Fibroblast of lung (primary cell): ENCODE measurements at regions not wholly inside any gene's neighbourhood (a gene's known extent, or its start where the extent isn't known, plus 50 kb on each side); places are given as distances from the start of the nearest gene placed in this dataset.
A peak's percentile ranks its signal among the peaks of the same experiment; 100 is the strongest.

Experiments used
- DNase-seq, 2 donors: peaks; one replicate each; pipeline versions ENCODE4 v3.0.0 to v3.0.0-alpha.2; 2010; ENCODE audit warnings: low read depth in 2 of 2
- H2AFZ ChIP-seq: 2 replicates; pipeline ENCODE4 v1.5.1; 2012; ENCODE audit warnings: low read length, control low read depth, inconsistent platforms
- H3K27ac ChIP-seq: 2 replicates; pipeline ENCODE4 v1.5.1; 2011; ENCODE audit warnings: low read length, control low read depth; ENCODE audit not compliant: insufficient read depth
- H3K27me3 ChIP-seq: 2 replicates; pipeline ENCODE4 v1.5.1; 2011; ENCODE audit warnings: mild to moderate bottlenecking, low read length; ENCODE audit not compliant: control insufficient read depth, insufficient read depth
- H3K36me3 ChIP-seq: 2 replicates; pipeline ENCODE4 v1.5.1; 2011; ENCODE audit warnings: low read length; ENCODE audit not compliant: control insufficient read depth, insufficient read depth
- H3K4me1 ChIP-seq: 2 replicates; pipeline ENCODE4 v1.5.1; 2011; ENCODE audit warnings: low read length; ENCODE audit not compliant: control insufficient read depth, insufficient read depth; ENCODE audit errors: extremely low read depth
- H3K4me2 ChIP-seq: 2 replicates; pipeline ENCODE4 v1.5.1; 2011; ENCODE audit warnings: low read length, control low read depth; ENCODE audit not compliant: insufficient read depth; ENCODE audit errors: extremely low read depth
- H3K4me3 ChIP-seq, 4 experiments: fragments of 200-600 bp in 1 of 4; sonication (generic) in 1 of 4; replicated peaks in 1 of 4; 2 replicates each; pipeline ENCODE4 v1.5.1; 2011 to 2016; ENCODE audit warnings: low read length in 4 of 4, low read depth in 3 of 4, mild to moderate bottlenecking in 3 of 4, control low read depth in 2 of 4, inconsistent platforms in 1 of 4, mixed read lengths in 1 of 4; ENCODE audit not compliant: insufficient read depth in 1 of 4; ENCODE audit errors: control extremely low read depth in 1 of 4
- H3K79me2 ChIP-seq: 2 replicates; pipeline ENCODE4 v1.5.1; 2012; ENCODE audit warnings: mild to moderate bottlenecking, low read length, inconsistent platforms; ENCODE audit not compliant: control insufficient read depth, insufficient read depth
- H3K9ac ChIP-seq: 2 replicates; pipeline ENCODE4 v1.5.1; 2011; ENCODE audit warnings: mild to moderate bottlenecking, low read length, control low read depth; ENCODE audit not compliant: insufficient read depth
- H3K9me3 ChIP-seq: 2 replicates; pipeline ENCODE4 v1.5.1; 2012; ENCODE audit warnings: low read depth, low read length; ENCODE audit not compliant: control insufficient read depth, insufficient read depth
- H4K20me1 ChIP-seq: 2 replicates; pipeline ENCODE4 v1.5.1; 2011; ENCODE audit warnings: low read length; ENCODE audit not compliant: control insufficient read depth, insufficient read depth; ENCODE audit errors: extremely low read depth
- CTCF ChIP-seq, 2 donors: IDR thresholded peaks in 1 of 2; conservative IDR thresholded peaks in 1 of 2; 1 replicate in 1 of 2; 2 replicates in 1 of 2; pipeline ENCODE4 v1.5.1; 2011 to 2012; ENCODE audit warnings: low read length in 2 of 2, control low read depth in 1 of 2, inconsistent platforms in 1 of 2, low read depth in 1 of 2, mild to moderate bottlenecking in 1 of 2
- EZH2 ChIP-seq: IDR thresholded peaks from 2 replicates; pipeline ENCODE4 v1.5.1; 2012; ENCODE audit warnings: low read length, control low read depth, mild to moderate bottlenecking; ENCODE audit errors: missing control alignments

GRCh38 chr14:86824167-86824566 is 1168.8 kb downstream of the GALC start:
- Histone ChIP-seq H2AFZ (no peak overlapping the region), H3K4me3 (no peak overlapping the region), H3K27ac (no peak overlapping the region), H3K36me3 (no peaks in the 10 kb centered on the region), H3K27me3 (no peaks in the 10 kb centered on the region), H3K9me3 (no peaks in the 10 kb centered on the region), H4K20me1 (no peaks in the 10 kb centered on the region), H3K79me2 (no peaks in the 10 kb centered on the region), H3K9ac (no peak overlapping the region), H3K4me1 (no peaks in the 10 kb centered on the region), H3K4me2 (no peak overlapping the region)
- TF ChIP-seq CTCF (conservative IDR thresholded peaks at IDR 0.05 in 1 of 2, IDR thresholded peaks at IDR 0.05 in 1 of 2; ENCODE audit: low read depth in 1 of 2, low read length in 2 of 2) (no peak), EZH2 (no peak)
- no peak for DNase-seq

DNA sequence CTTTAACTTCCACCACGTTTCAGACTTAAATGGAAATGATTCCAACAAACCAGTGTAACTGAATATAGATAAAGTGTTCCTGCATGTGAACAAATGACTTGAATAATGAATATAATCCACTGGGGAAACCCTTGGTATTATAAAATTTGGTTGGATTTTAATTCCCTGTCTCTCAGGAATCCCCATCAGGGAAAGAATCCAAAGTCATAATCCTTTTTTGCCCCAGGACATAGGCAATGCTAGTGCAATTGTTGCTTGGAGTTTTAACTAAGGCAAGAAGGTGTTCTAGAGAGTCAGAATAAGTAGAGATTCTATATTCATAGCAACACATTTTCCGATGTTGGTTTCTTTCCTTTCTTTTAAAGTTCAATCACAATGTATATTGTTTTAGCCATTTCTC is 1169.4 kb downstream of the GALC start:
- no peaks in the 10 kb centered on the region for H3K4me1 ChIP-seq
- H3K27ac ChIP-seq, result no peak overlapping the region
- no peaks in the 10 kb centered on the region for H3K79me2 ChIP-seq
- no peaks in the 10 kb centered on the region for H3K9me3 ChIP-seq
- H3K27me3 ChIP-seq, result no peaks in the 10 kb centered on the region
- no peaks in the 10 kb centered on the region for H3K36me3 ChIP-seq
- H3K9ac ChIP-seq, result no peak overlapping the region
- H3K4me2 ChIP-seq, result no peak overlapping the region
- H4K20me1 ChIP-seq, result no peaks in the 10 kb centered on the region
- TF ChIP-seq CTCF (conservative IDR thresholded peaks at IDR 0.05 in 1 of 2, IDR thresholded peaks at IDR 0.05 in 1 of 2; ENCODE audit: low read depth in 1 of 2, low read length in 2 of 2) (no peak), EZH2 (no peak)
- H3K4me3 ChIP-seq, result no peak overlapping the region
- no peak for DNase-seq
- H2AFZ ChIP-seq, result no peak overlapping the region

DNA sequence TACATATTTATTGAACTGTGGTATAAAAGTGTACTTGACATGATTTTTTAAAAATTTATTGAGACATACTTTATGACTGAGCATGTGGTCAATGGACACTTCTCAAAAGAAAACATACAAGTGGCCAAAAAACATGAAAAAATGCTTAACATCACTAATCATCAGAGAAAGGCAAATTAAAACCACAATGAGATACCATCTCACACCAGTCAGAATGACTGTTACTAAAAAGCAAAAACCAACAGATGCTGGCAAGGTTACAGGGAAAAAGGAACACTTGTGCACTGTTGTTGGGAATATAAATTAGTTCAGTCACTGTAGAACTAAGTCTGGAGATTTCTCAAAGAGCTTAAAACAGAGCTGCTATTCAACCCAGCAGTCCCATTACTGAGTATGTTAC is 1177.6 kb downstream of the GALC start:
- H3K36me3 ChIP-seq, result no peaks in the 10 kb centered on the region
- no peak overlapping the region for H3K4me3 ChIP-seq
- no peak overlapping the region for H3K27ac ChIP-seq
- no peak overlapping the region for H3K4me2 ChIP-seq
- no peaks in the 10 kb centered on the region for H3K4me1 ChIP-seq
- H2AFZ ChIP-seq, result no peak overlapping the region
- TF ChIP-seq EZH2 (no peak), CTCF (conservative IDR thresholded peaks at IDR 0.05 in 1 of 2, IDR thresholded peaks at IDR 0.05 in 1 of 2; ENCODE audit: low read depth in 1 of 2, low read length in 2 of 2) (no peak)
- no peak overlapping the region for H3K9ac ChIP-seq
- H3K27me3 ChIP-seq, result no peaks in the 10 kb centered on the region
- no peaks in the 10 kb centered on the region for H3K9me3 ChIP-seq
- peak in 1 of 2 donors; percentile 32 for DNase-seq
- H3K79me2 ChIP-seq, result no peaks in the 10 kb centered on the region
- H4K20me1 ChIP-seq, result no peaks in the 10 kb centered on the region
